ENCODE measurements at regions not wholly inside any gene's neighbourhood (a gene's known extent, or its start where the extent isn't known, plus 50 kb on each side); places are given as distances from the start of the nearest gene placed in this dataset.

GRCh38 chr6:134446896-134447295 is 129.0 kb upstream of the SGK1 start:
- no peak for FAIRE-seq
- Histone ChIP-seq H3K9me1 (ENCODE audit: control insufficient read depth, insufficient read depth, low read length) (no peaks in the 10 kb centered on the region), H3K79me2 (ENCODE audit: control insufficient read depth, insufficient read depth, low read length) (no peaks in the 10 kb centered on the region), H3K36me3 (ENCODE audit: control insufficient read depth, insufficient read depth, low read length) (no peaks in the 10 kb centered on the region), H3K4me2 (ENCODE audit: insufficient read depth, low read length) (no peak overlapping the region), H4K20me1 (replicated peaks; ENCODE audit: control insufficient read depth, insufficient read depth, low read length) (no peaks in the 10 kb centered on the region), H3K4me3 (no peak overlapping the region), H2AFZ (ENCODE audit: low read depth, low read length) (no peak overlapping the region), H3K9ac (ENCODE audit: insufficient read depth in 1 of 2, low read depth in 2 of 2, low read length in 2 of 2) (no peak overlapping the region), H3K9me3 (replicated peaks; ENCODE audit: control insufficient read depth, insufficient read depth, low read depth, low read length) (no peaks in the 10 kb centered on the region), H3K27me3 (ENCODE audit: control insufficient read depth in 2 of 2, insufficient read depth in 2 of 2, low read length in 2 of 2) (no peaks in the 10 kb centered on the region), H3K27ac (ENCODE audit: extremely low read depth, low read depth, low read length) (no peak overlapping the region), H3K4me1 (replicated peaks in 1 of 2; ENCODE audit: control insufficient read depth in 2 of 2, insufficient read depth in 2 of 2, low read length in 2 of 2) (no peaks in the 10 kb centered on the region)
- ChIA-PET CTCF (ENCODE audit: low intra/inter-chr PET ratio) (no interaction called here), POLR2A (interaction anchor here (0.6 kb wide), 1 partner anchor 57 kb away, joined by 3 read pairs; no protein-coding TSS in a partner anchor)
- 30% methylated on average over 3 of the region's 3 CpGs for WGBS (ENCODE audit: insufficient coverage, low coverage, missing lambda C conversion rate)
- ATAC-seq, result no peak
- no peak for DNase-seq (ENCODE audit: extremely low read depth in 1 of 4, low spot score in 3 of 4)
- intact Hi-C loops (cut with micrococcal nuclease), result no loop called here
- in situ Hi-C loops (cut with MboI), result no loop called here
- no TSS peak for BruUV-seq (replicated peaks)
- no peak for TF ChIP-seq THRB (CRISPR knock-in tag; conservative IDR thresholded peaks at IDR 0.05)
- no peak for TF ChIP-seq LARP7 (IDR thresholded peaks at IDR 0.05)
- no peak for TF ChIP-seq FOSL1 (tag; conservative IDR thresholded peaks at IDR 0.05)
- TF ChIP-seq CCNT2 (IDR thresholded peaks at IDR 0.05; ENCODE audit: borderline replicate concordance, extremely low read depth, insufficient read length, low read depth, low read length), result no peak
- TF ChIP-seq, protein P1, sequence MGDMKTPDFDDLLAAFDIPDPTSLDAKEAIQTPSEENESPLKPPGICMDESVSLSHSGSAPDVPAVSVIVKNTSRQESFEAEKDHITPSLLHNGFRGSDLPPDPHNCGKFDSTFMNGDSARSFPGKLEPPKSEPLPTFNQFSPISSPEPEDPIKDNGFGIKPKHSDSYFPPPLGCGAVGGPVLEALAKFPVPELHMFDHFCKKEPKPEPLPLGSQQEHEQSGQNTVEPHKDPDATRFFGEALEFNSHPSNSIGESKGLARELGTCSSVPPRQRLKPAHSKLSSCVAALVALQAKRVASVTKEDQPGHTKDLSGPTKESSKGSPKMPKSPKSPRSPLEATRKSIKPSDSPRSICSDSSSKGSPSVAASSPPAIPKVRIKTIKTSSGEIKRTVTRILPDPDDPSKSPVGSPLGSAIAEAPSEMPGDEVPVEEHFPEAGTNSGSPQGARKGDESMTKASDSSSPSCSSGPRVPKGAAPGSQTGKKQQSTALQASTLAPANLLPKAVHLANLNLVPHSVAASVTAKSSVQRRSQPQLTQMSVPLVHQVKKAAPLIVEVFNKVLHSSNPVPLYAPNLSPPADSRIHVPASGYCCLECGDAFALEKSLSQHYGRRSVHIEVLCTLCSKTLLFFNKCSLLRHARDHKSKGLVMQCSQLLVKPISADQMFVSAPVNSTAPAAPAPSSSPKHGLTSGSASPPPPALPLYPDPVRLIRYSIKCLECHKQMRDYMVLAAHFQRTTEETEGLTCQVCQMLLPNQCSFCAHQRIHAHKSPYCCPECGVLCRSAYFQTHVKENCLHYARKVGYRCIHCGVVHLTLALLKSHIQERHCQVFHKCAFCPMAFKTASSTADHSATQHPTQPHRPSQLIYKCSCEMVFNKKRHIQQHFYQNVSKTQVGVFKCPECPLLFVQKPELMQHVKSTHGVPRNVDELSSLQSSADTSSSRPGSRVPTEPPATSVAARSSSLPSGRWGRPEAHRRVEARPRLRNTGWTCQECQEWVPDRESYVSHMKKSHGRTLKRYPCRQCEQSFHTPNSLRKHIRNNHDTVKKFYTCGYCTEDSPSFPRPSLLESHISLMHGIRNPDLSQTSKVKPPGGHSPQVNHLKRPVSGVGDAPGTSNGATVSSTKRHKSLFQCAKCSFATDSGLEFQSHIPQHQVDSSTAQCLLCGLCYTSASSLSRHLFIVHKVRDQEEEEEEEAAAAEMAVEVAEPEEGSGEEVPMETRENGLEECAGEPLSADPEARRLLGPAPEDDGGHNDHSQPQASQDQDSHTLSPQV (IDR thresholded peaks at IDR 0.05), result no peak
- TF ChIP-seq, protein P2, sequence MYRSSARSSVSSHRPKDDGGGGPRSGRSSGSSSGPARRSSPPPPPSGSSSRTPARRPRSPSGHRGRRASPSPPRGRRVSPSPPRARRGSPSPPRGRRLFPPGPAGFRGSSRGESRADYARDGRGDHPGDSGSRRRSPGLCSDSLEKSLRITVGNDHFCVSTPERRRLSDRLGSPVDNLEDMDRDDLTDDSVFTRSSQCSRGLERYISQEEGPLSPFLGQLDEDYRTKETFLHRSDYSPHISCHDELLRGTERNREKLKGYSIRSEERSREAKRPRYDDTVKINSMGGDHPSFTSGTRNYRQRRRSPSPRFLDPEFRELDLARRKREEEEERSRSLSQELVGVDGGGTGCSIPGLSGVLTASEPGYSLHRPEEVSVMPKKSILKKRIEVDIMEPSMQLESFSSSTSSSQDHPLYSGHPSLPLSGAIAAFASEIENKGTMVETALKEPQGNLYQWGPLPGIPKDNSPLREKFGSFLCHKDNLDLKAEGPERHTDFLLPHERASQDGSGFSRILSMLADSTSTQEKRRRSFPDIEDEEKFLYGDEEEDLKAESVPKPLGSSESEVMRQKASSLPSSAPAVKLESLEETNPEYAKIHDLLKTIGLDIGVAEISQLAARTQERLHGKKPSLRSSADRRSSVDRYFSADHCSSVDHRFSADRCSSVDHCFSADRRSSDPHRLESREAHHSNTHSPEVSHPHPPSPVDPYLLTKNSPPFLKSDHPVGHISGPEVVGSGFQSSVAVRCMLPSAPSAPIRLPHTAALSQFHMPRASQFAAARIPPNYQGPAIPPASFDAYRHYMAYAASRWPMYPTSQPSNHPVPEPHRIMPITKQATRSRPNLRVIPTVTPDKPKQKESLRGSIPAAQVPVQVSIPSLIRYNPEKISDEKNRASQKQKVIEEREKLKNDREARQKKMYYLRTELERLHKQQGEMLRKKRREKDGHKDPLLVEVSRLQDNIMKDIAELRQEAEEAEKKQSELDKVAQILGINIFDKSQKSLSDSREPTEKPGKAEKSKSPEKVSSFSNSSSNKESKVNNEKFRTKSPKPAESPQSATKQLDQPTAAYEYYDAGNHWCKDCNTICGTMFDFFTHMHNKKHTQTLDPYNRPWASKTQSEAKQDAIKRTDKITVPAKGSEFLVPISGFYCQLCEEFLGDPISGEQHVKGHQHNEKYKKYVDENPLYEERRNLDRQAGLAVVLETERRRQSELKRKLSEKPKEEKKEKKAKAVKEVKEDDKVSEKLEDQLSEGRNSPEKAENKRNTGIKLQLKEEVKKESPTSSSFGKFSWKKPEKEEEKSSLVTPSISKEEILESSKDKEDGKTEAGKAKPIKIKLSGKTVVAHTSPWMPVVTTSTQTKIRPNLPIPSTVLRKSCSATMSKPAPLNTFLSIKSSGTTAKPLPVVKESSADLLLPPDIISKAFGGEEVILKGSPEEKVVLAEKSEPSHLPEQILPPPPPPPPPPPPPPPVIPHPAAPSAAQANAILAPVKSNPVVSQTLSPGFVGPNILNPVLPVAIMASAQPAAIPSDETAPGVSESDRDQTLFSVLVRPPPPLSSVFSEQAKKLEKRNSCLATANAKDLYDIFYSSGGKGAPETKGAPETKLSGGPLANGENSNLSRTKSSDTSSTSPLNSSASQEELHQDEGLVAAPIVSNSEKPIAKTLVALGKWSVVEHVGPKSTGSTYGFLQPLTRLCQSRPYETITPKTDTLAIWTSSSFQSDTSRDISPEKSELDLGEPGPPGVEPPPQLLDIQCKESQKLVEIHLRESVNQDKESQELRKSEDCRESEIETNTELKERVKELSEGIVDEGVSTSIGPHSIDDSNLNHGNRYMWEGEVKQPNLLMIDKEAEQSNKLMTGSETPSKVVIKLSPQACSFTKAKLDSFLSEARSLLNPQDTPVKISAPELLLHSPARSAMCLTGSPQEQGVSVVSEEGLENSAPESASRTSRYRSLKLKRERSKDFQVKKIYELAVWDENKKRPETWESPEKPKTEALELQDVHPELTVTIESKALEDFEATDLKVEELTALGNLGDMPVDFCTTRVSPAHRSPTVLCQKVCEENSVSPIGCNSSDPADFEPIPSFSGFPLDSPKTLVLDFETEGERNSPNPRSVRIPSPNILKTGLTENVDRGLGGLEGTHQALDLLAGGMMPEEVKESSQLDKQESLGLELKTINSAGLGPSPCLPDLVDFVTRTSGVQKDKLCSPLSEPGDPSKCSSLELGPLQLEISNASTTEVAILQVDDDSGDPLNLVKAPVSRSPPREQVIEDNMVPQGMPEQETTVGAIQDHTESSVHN (IDR thresholded peaks at IDR 0.05; ENCODE audit: borderline replicate concordance in 1 of 2, low read depth in 1 of 2), result no peak
- TF ChIP-seq ZNF76 (CRISPR knock-in tag; IDR thresholded peaks at IDR 0.05; ENCODE audit: borderline replicate concordance), result no peak
- TF ChIP-seq, protein P3, sequence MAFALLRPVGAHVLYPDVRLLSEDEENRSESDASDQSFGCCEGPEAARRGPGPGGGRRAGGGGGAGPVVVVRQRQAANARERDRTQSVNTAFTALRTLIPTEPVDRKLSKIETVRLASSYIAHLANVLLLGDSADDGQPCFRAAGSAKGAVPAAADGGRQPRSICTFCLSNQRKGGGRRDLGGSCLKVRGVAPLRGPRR (CRISPR knock-in tag; IDR thresholded peaks at IDR 0.05), result no peak
